HG03103 (cell line): ENCODE measurements at regions not wholly inside any gene's neighbourhood (a gene's known extent, or its start where the extent isn't known, plus 50 kb on each side); places are given as distances from the start of the nearest gene placed in this dataset.
"Not testable (repeated sequence)": the region's sequence is repeated elsewhere in the genome, so short reads cannot be mapped to it uniquely, and the experiment has no call there.

Source experiments
- ATAC-seq: cut with Tn5 transposase; IDR thresholded peaks from one replicate; pipeline ENCODE4 v1.9.1; 2021; ENCODE audit warnings: low read depth; ENCODE audit not compliant: unreplicated experiment

GRCh38 chr3:56927855-56928254, 126.1 kb upstream of the ARHGEF3 start:
- ATAC-seq = no peak

GRCh38 chr3:56926947-56927282, 125.2 kb upstream of the ARHGEF3 start:
- ATAC-seq = no peak

- ATAC-seq = no peak
Measured at GRCh38 chr3:56926243-56926946, 124.6 kb upstream of the ARHGEF3 start.

- not testable (repeated sequence) for ATAC-seq
Measured at GRCh38 chr3:56924700-56925099, 123.0 kb upstream of the ARHGEF3 start.

- ATAC-seq = no peak
Measured at GRCh38 chr3:56923526-56924224, 121.9 kb upstream of the ARHGEF3 start.

GRCh38 chr3:56921573-56922453, 120.1 kb upstream of the ARHGEF3 start:
- ATAC-seq = no peak

- no peak for ATAC-seq
Measured at GRCh38 chr3:56919797-56920195, 118.0 kb upstream of the ARHGEF3 start.

GRCh38 chr3:56919137-56919796, 117.5 kb upstream of the ARHGEF3 start:
- no peak for ATAC-seq

- ATAC-seq = peak; percentile 47
Measured at GRCh38 chr3:56918111-56918568, 116.4 kb upstream of the ARHGEF3 start.

- ATAC-seq = peak; percentile 52
Measured at GRCh38 chr3:56917361-56918110, 115.8 kb upstream of the ARHGEF3 start.

GRCh38 chr3:56916716-56917360, 115.1 kb upstream of the ARHGEF3 start:
- no peak for ATAC-seq

GRCh38 chr3:56915966-56916586, 114.3 kb upstream of the ARHGEF3 start:
- peak; percentile 40 for ATAC-seq

- ATAC-seq = no peak
Measured at GRCh38 chr3:56914646-56915045, 112.9 kb upstream of the ARHGEF3 start.

GRCh38 chr3:56911363-56911762, 109.6 kb upstream of the ARHGEF3 start:
- ATAC-seq = no peak

GRCh38 chr3:56909349-56909748, 107.6 kb upstream of the ARHGEF3 start:
- ATAC-seq = no peak

GRCh38 chr3:56908004-56908403, 106.3 kb upstream of the ARHGEF3 start:
- ATAC-seq = no peak

GRCh38 chr3:56904552-56905215, 102.9 kb upstream of the ARHGEF3 start:
- ATAC-seq = no peak

- ATAC-seq = no peak
Measured at GRCh38 chr3:56903231-56903782, 101.6 kb upstream of the ARHGEF3 start.
